GM12864 (cell line): ENCODE measurements at regions not wholly inside any gene's neighbourhood (a gene's known extent, or its start where the extent isn't known, plus 50 kb on each side); places are given as distances from the start of the nearest gene placed in this dataset.
"Not testable (repeated sequence)": the region's sequence is repeated elsewhere in the genome, so short reads cannot be mapped to it uniquely, and the experiment has no call there.

Source experiments
- DNase-seq: peaks from one replicate; pipeline ENCODE4 v3.0.0-alpha.2; 2011; ENCODE audit warnings: low read depth
- H3K4me3 ChIP-seq: 2 replicates; pipeline ENCODE4 v1.5.1; 2011; ENCODE audit warnings: mild to moderate bottlenecking, low read depth, low read length, control low read depth
- CTCF ChIP-seq: IDR thresholded peaks from 2 replicates; pipeline ENCODE4 v1.5.1; 2011; ENCODE audit warnings: low read depth, mild to moderate bottlenecking, moderate library complexity, low read length, control low read depth, inconsistent platforms; ENCODE audit errors: missing control alignments

GRCh38 chr12:107514887-107515445, 170.6 kb upstream of the PWP1 start:
- no peak overlapping the region for H3K4me3 ChIP-seq
- TF ChIP-seq CTCF = no peak
- no peak for DNase-seq

GRCh38 chr12:107515446-107515958, 170.1 kb upstream of the PWP1 start:
- no peak overlapping the region for H3K4me3 ChIP-seq
- TF ChIP-seq CTCF = no peak

GRCh38 chr12:107517816-107518215, 167.8 kb upstream of the PWP1 start:
- DNase-seq, H3K4me3 ChIP-seq: not testable (repeated sequence)

More at GRCh38 chr12:107515446-107515958, 170.1 kb upstream of the PWP1 start:
- no peak for DNase-seq

DNA sequence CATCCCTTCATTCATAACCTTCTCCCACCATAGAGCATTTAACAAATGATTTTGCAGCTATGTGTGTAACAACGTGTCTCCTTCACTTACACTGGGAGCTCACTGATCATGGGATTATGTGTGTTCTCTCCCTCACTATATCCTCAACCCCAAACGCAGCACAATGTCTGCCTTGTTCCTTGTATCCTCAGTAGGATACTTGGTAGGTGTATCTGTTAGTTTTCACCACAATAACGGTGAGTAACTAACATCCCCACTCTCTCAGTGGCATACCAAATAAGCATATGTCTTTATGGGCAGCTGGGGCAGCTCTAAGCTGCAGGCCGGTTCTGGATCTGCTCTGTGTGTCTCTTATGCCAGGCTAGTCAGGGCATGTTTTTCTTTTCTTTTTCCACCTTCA, 166.7 kb upstream of the PWP1 start:
- no peak overlapping the region for H3K4me3 ChIP-seq
- TF ChIP-seq CTCF = no peak
- no peak for DNase-seq

DNA sequence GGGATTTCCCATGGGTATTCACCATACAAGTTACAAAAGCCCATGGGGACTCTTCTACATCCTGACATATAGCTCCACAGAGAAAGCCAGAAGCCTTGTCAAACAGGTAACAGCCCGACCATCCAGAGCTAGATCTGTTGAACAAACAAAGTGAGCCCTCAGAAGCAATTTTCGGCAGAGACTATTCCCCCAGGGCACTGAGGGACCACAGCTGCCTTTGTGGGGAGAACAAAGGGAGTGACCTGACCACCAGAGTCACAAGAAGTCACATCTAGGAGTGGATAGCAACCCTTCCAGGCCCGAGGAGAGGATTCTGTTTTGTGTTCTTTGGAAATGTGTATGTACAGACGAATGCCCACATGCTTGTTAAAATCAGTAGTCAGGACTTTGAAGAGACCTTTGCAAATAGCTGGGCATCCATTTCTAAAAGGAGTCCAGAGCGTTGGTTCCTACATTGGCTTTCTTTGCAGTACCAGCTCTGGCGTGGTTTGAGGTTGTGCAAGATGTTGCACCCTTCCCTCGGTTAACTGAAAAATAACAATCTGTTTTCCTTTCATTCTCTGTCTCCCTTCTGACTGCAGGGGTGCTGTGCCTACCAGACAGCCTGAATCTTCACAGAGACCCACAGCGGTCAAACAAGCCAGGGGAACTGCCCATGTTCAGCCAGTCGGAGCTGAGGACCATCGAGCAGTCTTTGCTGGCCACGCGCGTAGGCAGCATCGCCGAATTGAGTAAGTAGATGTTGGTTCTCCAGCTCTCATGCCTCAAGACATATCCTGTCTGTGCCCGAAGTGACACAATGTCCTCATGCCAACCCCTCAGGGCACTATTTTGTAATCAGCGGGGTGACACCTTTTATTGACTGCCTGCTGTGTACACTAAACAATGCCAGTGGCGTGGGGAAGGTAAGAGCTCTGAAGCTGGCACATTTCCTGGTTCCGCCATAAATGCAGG, 165.4 kb upstream of the PWP1 start:
- H3K4me3 ChIP-seq = no peak overlapping the region
- no peak for TF ChIP-seq CTCF
- no peak for DNase-seq

- H3K4me3 ChIP-seq = no peak overlapping the region
- TF ChIP-seq CTCF = no peak
- DNase-seq = no peak
Measured at GRCh38 chr12:107521826-107522355, 163.7 kb upstream of the PWP1 start.

DNA sequence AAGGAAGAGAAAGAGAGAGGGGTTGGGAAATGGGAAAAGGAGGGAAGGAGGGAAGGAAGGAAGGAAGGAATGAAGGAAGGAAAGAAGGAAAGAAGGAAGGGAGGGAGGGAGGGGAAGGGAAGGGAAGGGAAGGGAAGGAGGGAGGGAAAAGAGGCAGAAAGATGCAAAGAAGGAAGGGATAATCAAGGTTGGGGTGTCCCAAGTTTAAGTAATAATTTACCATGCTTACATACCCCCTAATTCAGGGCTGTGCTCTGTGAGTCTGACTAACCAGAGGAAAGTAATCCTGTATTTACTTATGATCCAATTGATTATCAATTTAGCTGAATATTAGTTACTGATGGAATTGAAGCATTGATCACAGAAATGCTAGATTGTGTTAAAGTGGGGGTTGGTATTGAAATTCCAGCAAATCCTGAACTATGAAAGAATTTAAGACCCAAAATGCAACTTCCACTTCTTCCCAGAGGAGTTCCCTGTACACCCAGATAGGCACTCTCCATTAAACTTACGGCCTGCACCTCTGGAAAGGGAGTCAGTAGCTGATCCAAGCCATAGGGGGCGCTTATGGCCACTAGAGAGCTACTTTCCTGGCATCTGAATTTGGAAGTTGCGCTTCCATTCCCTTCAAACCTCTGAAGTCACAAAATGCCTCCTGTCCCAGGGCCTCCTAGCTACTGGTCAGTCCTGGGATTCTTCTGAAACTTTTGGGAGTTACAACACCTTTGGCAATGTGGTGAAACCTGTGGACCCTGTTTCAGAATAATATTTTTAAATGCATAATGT, 162.7 kb upstream of the PWP1 start:
- TF ChIP-seq CTCF = no peak
- no peak for DNase-seq
- H3K4me3 ChIP-seq = no peak overlapping the region
